ENCODE measurements at regions not wholly inside any gene's neighbourhood (a gene's known extent, or its start where the extent isn't known, plus 50 kb on each side); places are given as distances from the start of the nearest gene placed in this dataset.

DNA sequence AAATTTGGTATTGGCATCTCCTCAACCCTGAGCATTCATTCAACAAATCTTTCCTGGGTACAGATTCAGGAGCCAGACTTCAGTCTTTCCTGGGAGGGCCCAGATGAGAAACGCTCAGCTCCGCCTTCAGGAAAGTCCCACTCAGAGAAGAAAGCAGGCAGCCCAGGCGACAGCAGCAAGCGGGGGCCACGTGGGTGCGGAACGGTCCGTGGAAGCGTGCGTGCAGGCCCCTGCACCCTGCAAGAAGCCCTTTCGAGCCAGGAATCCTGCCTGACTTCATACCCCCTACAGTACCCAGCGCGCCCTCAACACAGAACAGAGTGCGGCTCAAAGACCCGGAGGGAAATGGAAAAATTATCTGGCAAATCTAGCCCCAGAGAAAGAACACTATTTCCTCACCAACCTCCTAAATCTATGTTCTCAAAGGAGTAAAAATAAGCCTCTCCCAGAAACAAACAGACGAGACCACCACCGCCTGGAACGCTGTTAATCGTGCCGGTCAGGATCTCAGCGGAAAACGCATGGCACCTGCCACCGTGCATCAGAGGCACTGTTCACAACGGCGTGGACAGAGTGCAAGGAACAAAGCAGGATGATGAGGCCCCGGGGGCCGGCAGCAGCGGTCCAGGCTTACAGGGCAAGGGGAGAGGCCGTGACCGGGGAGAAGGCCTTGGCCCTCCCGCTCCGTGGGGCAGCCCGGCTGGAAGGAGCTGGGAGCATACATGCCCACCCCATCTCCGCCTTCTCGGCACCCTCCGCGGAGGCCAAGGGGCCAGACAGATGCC lies 318.3 kb downstream of the EIPR1 start:
- Histone ChIP-seq H3K14ac (replicated peaks; ENCODE audit: low read depth, low read length) (no peak overlapping the region), H3K56ac (ENCODE audit: extremely low read depth, insufficient read depth, low read length) (no peak overlapping the region), H2BK15ac (ENCODE audit: low read depth, low read length) (no peak overlapping the region), H3K4ac (ENCODE audit: low read depth, low read length) (no peak overlapping the region), H3K23ac (ENCODE audit: low read depth, low read length) (no peak overlapping the region), H3K27ac (ENCODE audit: insufficient read depth, low read length) (no peak overlapping the region), H2BK120ac (ENCODE audit: low read depth, low read length) (no peak overlapping the region), H2BK20ac (ENCODE audit: low read depth, low read length) (no peak overlapping the region), H3K9me1 (ENCODE audit: insufficient read depth, low read length) (no peaks in the 10 kb centered on the region), H4K91ac (ENCODE audit: insufficient read depth, low read depth, low read length) (no peak overlapping the region), H4K8ac (ENCODE audit: low read depth in 2 of 2, low read length in 2 of 2) (no peak overlapping the region), H4K5ac (ENCODE audit: low read depth, low read length) (no peak overlapping the region), H2AK5ac (ENCODE audit: low read depth, low read length) (no peak overlapping the region), H3K4me3 (ENCODE audit: insufficient read depth, low read depth, low read length) (no peak overlapping the region), H3K79me1 (ENCODE audit: low read depth in 1 of 2, low read length in 2 of 2) (no peaks in the 10 kb centered on the region), H3K27me3 (ENCODE audit: control insufficient read depth, insufficient read depth, low read length) (no peaks in the 10 kb centered on the region), H3K36me3 (ENCODE audit: control insufficient read depth, insufficient read depth, low read length) (no peaks in the 10 kb centered on the region), H4K20me1 (ENCODE audit: insufficient read depth, low read length) (no peaks in the 10 kb centered on the region), H3K9me3 (ENCODE audit: control insufficient read depth, insufficient read depth, low read length) (peaks cover 33% of the 10 kb centered on the region), H2BK5ac (ENCODE audit: low read depth, low read length, poor library complexity, severe bottlenecking) (no peak overlapping the region), H2AK9ac (replicated peaks; ENCODE audit: low read depth, low read length, poor library complexity) (no peak overlapping the region), H3K4me1 (ENCODE audit: control insufficient read depth, insufficient read depth, low read length) (no peaks in the 10 kb centered on the region), H2AFZ (replicated peaks; ENCODE audit: low read length, poor library complexity) (no peak overlapping the region), H3K18ac (ENCODE audit: low read depth, low read length) (no peak overlapping the region), H3K4me2 (ENCODE audit: low read depth, low read length) (no peak overlapping the region), H3K9ac (ENCODE audit: low read depth, low read length) (no peak overlapping the region)
- 38% methylated on average over 13 of the region's 37 CpGs; no CpG with 5 or more reads in 1 of the 2 experiments for WGBS, 2 experiments (ENCODE audit: extremely low coverage in 2 of 2, insufficient read length in 1 of 2)
- ChIA-PET POLR2A (ENCODE audit: unreplicated experiment) (no interaction called here), CTCF (no interaction called here)
- intact Hi-C loops (cut with micrococcal nuclease) (no loop called here), dilution Hi-C loops (cut with HindIII; ENCODE audit: low sequenced_read_pairs, unreplicated experiment) (no loop called here), in situ Hi-C loops (cut with MboI; ENCODE audit: low sequenced_read_pairs) (no loop called here)
- ATAC-seq (ENCODE audit: low read depth) (no peak), DNase-seq (no peak)
- BruUV-seq (replicated peaks): no TSS peak
- TF ChIP-seq MAZ (IDR thresholded peaks at IDR 0.05; ENCODE audit: borderline replicate concordance, low read depth, low read length) (no peak), RAD21 (IDR thresholded peaks at IDR 0.05; ENCODE audit: low read length) (no peak)
